Prostate gland (tissue), 2 donors: ENCODE measurements at regions not wholly inside any gene's neighbourhood (a gene's known extent, or its start where the extent isn't known, plus 50 kb on each side); places are given as distances from the start of the nearest gene placed in this dataset.

Experiments
- CTCF ChIP-seq, 4 experiments: fragments of 200-600 bp in 2 of 4; fragments of 450-650 bp in 2 of 4; sonication (generic) in 2 of 4; IDR thresholded peaks; 1 replicate in 3 of 4; 2 replicates in 1 of 4; pipeline ENCODE4 v1.5.1; 2016 to 2019; ENCODE audit warnings: antibody characterized with exemption in 4 of 4, mild to moderate bottlenecking in 2 of 4, moderate library complexity in 2 of 4
- POLR2AphosphoS5 ChIP-seq: sonication (generic); formaldehyde crosslinking; IDR thresholded peaks from one replicate; pipeline ENCODE4 v1.6.1; 2017; ENCODE audit warnings: antibody characterized with exemption

GRCh38 chr2:67463810-67464209 lies 66.7 kb downstream of the ETAA1 start:
- TF ChIP-seq CTCF (IDR thresholded peaks at IDR 0.05): no peak
- TF ChIP-seq POLR2AphosphoS5: no peak
